Thymus (tissue), 11 donors: ENCODE measurements at regions not wholly inside any gene's neighbourhood (a gene's known extent, or its start where the extent isn't known, plus 50 kb on each side); places are given as distances from the start of the nearest gene placed in this dataset.
A peak's percentile ranks its signal among the peaks of the same experiment; 100 is the strongest.
"Not testable (repeated sequence)": the region's sequence is repeated elsewhere in the genome, so short reads cannot be mapped to it uniquely, and the experiment has no call there.

Experiments
- DNase-seq, 9 donors: peaks; one replicate each; pipeline ENCODE4 v3.0.0-alpha.2; 2013; ENCODE audit warnings: low spot score in 9 of 9, low read depth in 6 of 9, missing footprints in 1 of 9
- H3K27ac ChIP-seq, 2 donors: one replicate each; pipeline ENCODE4 v1.5.1; 2013; ENCODE audit warnings: control low read depth in 1 of 2, low read depth in 1 of 2, low read length in 1 of 2, mild to moderate bottlenecking in 1 of 2, moderate library complexity in 1 of 2
- H3K27me3 ChIP-seq, 2 donors: one replicate each; pipeline ENCODE4 v1.5.1; 2013; ENCODE audit warnings: low read length in 1 of 2; ENCODE audit not compliant: control insufficient read depth in 2 of 2, insufficient read depth in 1 of 2
- H3K36me3 ChIP-seq, 2 donors: one replicate each; pipeline ENCODE4 v1.5.1; 2013; ENCODE audit warnings: low read length in 1 of 2, mild to moderate bottlenecking in 1 of 2, moderate library complexity in 1 of 2; ENCODE audit not compliant: control insufficient read depth in 2 of 2, insufficient read depth in 2 of 2
- H3K4me1 ChIP-seq, 2 donors: one replicate each; pipeline ENCODE4 v1.5.1; 2013; ENCODE audit warnings: low read length in 2 of 2; ENCODE audit not compliant: control insufficient read depth in 2 of 2, insufficient read depth in 2 of 2
- H3K4me3 ChIP-seq, 2 donors: one replicate each; pipeline ENCODE4 v1.5.1; 2013; ENCODE audit warnings: low read length in 2 of 2, control low read depth in 1 of 2, mild to moderate bottlenecking in 1 of 2
- H3K9me3 ChIP-seq, 2 donors: one replicate each; pipeline ENCODE4 v1.5.1; 2013; ENCODE audit warnings: low read length in 1 of 2, mild to moderate bottlenecking in 1 of 2; ENCODE audit not compliant: control insufficient read depth in 2 of 2, insufficient read depth in 1 of 2
- WGBS: extraction: QIAGEN DNeasy Blood & Tissue Kit; methylation state at CpG from one replicate; pipeline ENCODE4 v1.1.7; 2013; 5-methylcytosine and 5-hydroxymethylcytosine counted together
- donor health status: healthy.

DNA sequence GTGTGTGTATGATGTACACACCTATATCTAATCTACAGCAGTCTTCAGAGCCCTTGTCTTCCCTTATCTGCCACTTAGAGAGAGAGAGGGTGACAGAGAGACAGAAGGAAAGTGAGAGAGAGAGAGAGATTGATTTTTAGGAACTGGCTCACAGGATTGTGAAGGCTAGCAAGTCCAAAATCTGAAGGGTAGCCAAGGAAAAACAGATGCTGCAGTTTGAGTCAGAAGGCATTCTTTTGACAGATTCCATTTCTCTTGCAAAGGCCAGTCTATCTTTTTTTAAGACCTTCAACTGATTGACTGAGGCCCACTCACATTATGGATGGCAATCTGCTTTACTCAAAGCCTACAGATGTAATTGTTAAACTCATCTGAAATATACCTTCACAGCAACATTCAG lies 664.0 kb upstream of the IGFBP7 start:
- no peak for DNase-seq
- no peaks in the 10 kb centered on the region for H3K36me3 ChIP-seq

DNA sequence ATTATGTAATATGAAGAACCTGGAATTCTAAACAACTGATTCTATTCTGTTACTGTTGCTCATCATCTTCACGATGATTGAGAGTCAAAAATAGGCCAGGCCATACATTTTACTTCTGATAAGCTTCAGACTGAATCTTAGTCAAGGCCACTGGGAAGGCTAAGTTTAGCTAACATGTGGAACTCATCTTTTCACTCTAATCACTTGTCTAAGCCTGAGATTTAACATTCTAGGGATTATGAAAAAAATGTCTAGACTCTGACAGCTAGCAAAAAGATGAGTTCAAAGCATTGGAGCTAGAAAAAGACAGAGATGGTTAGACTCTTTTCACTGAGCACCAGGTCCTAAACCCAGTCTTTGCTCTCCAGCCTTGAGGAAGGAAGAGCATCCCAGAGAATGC lies 656.2 kb upstream of the IGFBP7 start:
- WGBS = 89% methylated on average over 1 of the region's 1 CpG
- Histone ChIP-seq H3K27ac (no peak overlapping the region), H3K27me3 (no peaks in the 10 kb centered on the region)

More for the DNA sequence above, 664.0 kb upstream of the IGFBP7 start:
- no peaks in the 10 kb centered on the region for H3K27me3 ChIP-seq
- H3K4me1 ChIP-seq = no peaks in the 10 kb centered on the region
- H3K4me3 ChIP-seq = no peak overlapping the region
- H3K9me3 ChIP-seq = peaks cover 0 to 4% of the 10 kb centered on the region in 2 donors
- H3K27ac ChIP-seq = no peak overlapping the region

DNA sequence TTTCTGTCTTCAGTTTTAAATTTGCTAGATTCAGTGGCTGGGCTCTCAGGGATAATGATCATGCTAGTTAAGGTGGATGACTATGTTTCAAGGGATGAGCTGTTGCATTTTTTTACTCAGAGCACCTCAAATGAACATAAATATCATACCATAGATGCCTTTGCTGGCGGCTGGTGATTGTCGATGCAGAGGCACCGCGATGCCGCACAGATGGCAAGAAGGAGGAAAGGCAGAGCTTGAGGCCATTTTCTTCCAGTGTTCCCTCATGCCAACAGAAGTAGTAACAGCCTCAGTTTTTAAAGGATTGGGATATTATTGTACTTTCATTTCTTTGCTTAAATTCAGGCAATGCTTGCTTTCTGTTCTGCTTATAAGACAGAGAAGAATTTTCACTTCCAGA lies 654.7 kb upstream of the IGFBP7 start:
- Histone ChIP-seq H3K4me3 (no peak overlapping the region), H3K27ac (no peak overlapping the region), H3K9me3 (no peaks in the 10 kb centered on the region), H3K4me1 (no peaks in the 10 kb centered on the region), H3K27me3 (no peaks in the 10 kb centered on the region), H3K36me3 (no peaks in the 10 kb centered on the region)
- over 99% methylated on average over 5 of the region's 5 CpGs for WGBS
- no peak for DNase-seq

More for the DNA sequence above, 656.2 kb upstream of the IGFBP7 start:
- no peaks in the 10 kb centered on the region for H3K36me3 ChIP-seq
- no peak overlapping the region for H3K4me3 ChIP-seq
- H3K4me1 ChIP-seq = no peaks in the 10 kb centered on the region
- no peaks in the 10 kb centered on the region for H3K9me3 ChIP-seq
- DNase-seq = no peak

- H3K27me3 ChIP-seq = no peaks in the 10 kb centered on the region
- 60% methylated on average over 2 of the region's 2 CpGs for WGBS
- H3K36me3 ChIP-seq = no peaks in the 10 kb centered on the region
- no peaks in the 10 kb centered on the region for H3K4me1 ChIP-seq
- H3K27ac ChIP-seq = no peak overlapping the region
- no peak overlapping the region for H3K4me3 ChIP-seq
- DNase-seq = no peak
- H3K9me3 ChIP-seq = peaks cover 0 to 3% of the 10 kb centered on the region in 2 donors
Measured at GRCh38 chr4:57763070-57763469, 652.9 kb upstream of the IGFBP7 start.

- no peaks in the 10 kb centered on the region for H3K36me3 ChIP-seq
- no peak for DNase-seq
- WGBS = 100% methylated on average over 1 of the region's 1 CpG
- H3K27ac ChIP-seq = no peak overlapping the region
- H3K4me1 ChIP-seq = no peaks in the 10 kb centered on the region
- H3K27me3 ChIP-seq = no peaks in the 10 kb centered on the region
- no peaks in the 10 kb centered on the region for H3K9me3 ChIP-seq
- no peak overlapping the region for H3K4me3 ChIP-seq
Measured at GRCh38 chr4:57740625-57741190, 630.5 kb upstream of the IGFBP7 start.

DNA sequence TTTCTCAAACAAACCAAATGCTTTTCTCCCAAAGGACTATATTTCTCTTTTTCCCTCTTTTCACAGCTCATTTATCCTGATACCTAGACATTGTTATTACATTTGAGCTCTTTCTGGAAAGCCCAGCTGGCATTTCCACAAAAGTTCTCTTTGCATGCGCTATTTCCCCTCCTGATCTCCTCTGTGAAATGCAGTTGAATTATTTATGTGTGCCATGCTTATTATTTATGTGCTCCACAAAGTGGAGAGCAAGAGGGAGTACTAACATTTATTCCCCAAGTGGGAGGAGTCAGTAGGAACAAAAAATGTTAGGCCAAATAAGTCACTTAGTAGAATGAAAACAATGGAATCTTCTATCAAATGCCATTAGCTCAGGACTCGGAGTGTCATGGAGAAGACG lies 626.6 kb upstream of the IGFBP7 start:
- 95% methylated on average over 3 of the region's 3 CpGs for WGBS
- H3K4me3 ChIP-seq = no peak overlapping the region

DNA sequence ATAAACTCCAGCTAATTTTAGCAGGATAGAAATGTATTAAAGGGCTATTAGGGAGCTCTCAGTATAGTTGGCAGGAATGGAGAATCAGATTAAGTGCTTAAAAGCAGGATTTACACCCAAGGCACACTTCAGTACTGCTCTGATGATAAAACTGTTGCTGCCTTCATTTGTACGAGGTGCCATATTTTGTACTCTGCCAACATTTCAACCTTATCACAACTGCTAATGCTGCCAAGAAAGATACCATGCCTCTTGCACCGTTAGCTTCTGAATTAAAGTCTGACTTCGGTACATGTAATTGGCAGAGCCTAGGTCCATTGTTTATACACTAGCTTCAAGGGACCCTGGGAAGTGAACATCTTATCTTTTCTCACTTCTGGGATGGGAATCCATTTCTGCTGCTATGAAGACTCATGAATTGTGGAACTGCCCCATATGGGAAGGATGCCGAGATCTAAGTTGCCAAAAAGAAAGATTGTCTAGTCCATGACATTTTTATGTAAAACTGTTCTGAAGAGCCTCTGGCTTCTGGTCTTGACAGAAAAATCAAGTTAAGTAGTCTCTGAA lies 624.0 kb upstream of the IGFBP7 start:
- WGBS = 93% methylated on average over 4 of the region's 4 CpGs
- no peak for DNase-seq
- no peaks in the 10 kb centered on the region for H3K4me1 ChIP-seq

More for the DNA sequence above, 626.6 kb upstream of the IGFBP7 start:
- H3K27ac ChIP-seq = no peak overlapping the region
- no peaks in the 10 kb centered on the region for H3K27me3 ChIP-seq
- no peaks in the 10 kb centered on the region for H3K4me1 ChIP-seq
- DNase-seq = no peak
- H3K9me3 ChIP-seq = no peaks in the 10 kb centered on the region
- no peaks in the 10 kb centered on the region for H3K36me3 ChIP-seq

GRCh38 chr4:57729775-57730570 lies 619.8 kb upstream of the IGFBP7 start:
- H3K27ac ChIP-seq, DNase-seq, H3K4me1 ChIP-seq, H3K9me3 ChIP-seq, H3K27me3 ChIP-seq, H3K4me3 ChIP-seq, H3K36me3 ChIP-seq: not testable (repeated sequence)
- 93% methylated on average over 33 of the region's 33 CpGs for WGBS

More for the DNA sequence above, 624.0 kb upstream of the IGFBP7 start:
- no peaks in the 10 kb centered on the region for H3K27me3 ChIP-seq
- no peaks in the 10 kb centered on the region for H3K36me3 ChIP-seq
- H3K4me3 ChIP-seq = no peak overlapping the region
- H3K27ac ChIP-seq = no peak overlapping the region
- peaks cover 0 to 8% of the 10 kb centered on the region in 2 donors for H3K9me3 ChIP-seq

DNA sequence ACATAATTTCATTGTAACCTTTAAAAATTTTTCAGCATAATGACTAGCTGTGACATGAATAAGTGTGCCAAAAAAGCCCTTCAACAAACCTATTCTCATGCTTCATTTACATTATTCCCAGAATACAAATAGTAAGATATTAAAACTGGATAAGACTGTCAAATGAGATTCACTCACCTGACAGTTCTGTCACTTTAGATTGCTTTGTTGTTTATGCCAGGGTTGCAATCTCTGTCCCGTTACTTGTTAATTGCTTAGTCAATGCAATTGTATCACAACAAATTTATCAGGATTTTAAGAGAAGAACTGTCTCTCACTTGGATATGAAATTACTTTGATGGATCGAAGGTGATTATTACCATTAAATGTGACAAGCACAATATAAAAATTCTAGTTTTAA lies 616.0 kb upstream of the IGFBP7 start:
- Histone ChIP-seq H3K27ac (no peak overlapping the region), H3K4me1 (no peaks in the 10 kb centered on the region), H3K36me3 (no peaks in the 10 kb centered on the region), H3K4me3 (no peak overlapping the region), H3K27me3 (no peaks in the 10 kb centered on the region), H3K9me3 (peaks cover 0 to 8% of the 10 kb centered on the region in 2 donors)
- 93% methylated on average over 2 of the region's 2 CpGs for WGBS
- DNase-seq = peak in 1 of 9 donors; percentile 3
